BE2C (cell line): ENCODE measurements at regions not wholly inside any gene's neighbourhood (a gene's known extent, or its start where the extent isn't known, plus 50 kb on each side); places are given as distances from the start of the nearest gene placed in this dataset.

Experiments
- DNase-seq: peaks from one replicate; pipeline ENCODE4 v3.0.0-alpha.2; 2020
- H3K27me3 ChIP-seq: fragments of 250-450 bp; sonication (Bioruptor Pico); 2 replicates; pipeline ENCODE4 v1.5.1; 2020; ENCODE audit warnings: mild to moderate bottlenecking
- H3K36me3 ChIP-seq: fragments of 250-450 bp; sonication (Bioruptor Pico); 2 replicates; pipeline ENCODE4 v1.5.1; 2020; ENCODE audit warnings: mild to moderate bottlenecking
- H3K4me1 ChIP-seq: fragments of 250-450 bp; sonication (Bioruptor Pico); 2 replicates; pipeline ENCODE4 v1.5.1; 2020
- H3K4me3 ChIP-seq: 2 replicates; pipeline ENCODE4 v1.5.1; 2011; ENCODE audit warnings: low read depth, low read length
- H3K9me3 ChIP-seq: fragments of 250-450 bp; sonication (Bioruptor Pico); 2 replicates; pipeline ENCODE4 v1.5.1; 2020
- CTCF ChIP-seq: IDR thresholded peaks from 2 replicates; pipeline ENCODE4 v1.5.1; 2012; ENCODE audit warnings: mild to moderate bottlenecking, low read depth, low read length

- Histone ChIP-seq H3K4me3 (no peak overlapping the region), H3K36me3 (no peaks in the 10 kb centered on the region), H3K27me3 (no peaks in the 10 kb centered on the region), H3K9me3 (no peaks in the 10 kb centered on the region), H3K4me1 (peaks cover 4% of the 10 kb centered on the region)
- TF ChIP-seq CTCF, result no peak
- DNase-seq, result no peak
Observed at GRCh38 chr11:116510886-116511650, 261.7 kb downstream of the BUD13 start.

- Histone ChIP-seq H3K9me3 (no peaks in the 10 kb centered on the region), H3K36me3 (no peaks in the 10 kb centered on the region), H3K27me3 (no peaks in the 10 kb centered on the region), H3K4me1 (peaks cover 13% of the 10 kb centered on the region), H3K4me3 (no peak overlapping the region)
- no peak for DNase-seq
- no peak for TF ChIP-seq CTCF
Observed at GRCh38 chr11:116510166-116510565, 262.6 kb downstream of the BUD13 start.

GRCh38 chr11:116509551-116509950 lies 263.2 kb downstream of the BUD13 start:
- Histone ChIP-seq H3K27me3 (no peaks in the 10 kb centered on the region), H3K9me3 (no peaks in the 10 kb centered on the region), H3K36me3 (no peaks in the 10 kb centered on the region), H3K4me3 (no peak overlapping the region), H3K4me1 (peaks cover 18% of the 10 kb centered on the region)
- TF ChIP-seq CTCF, result no peak
- no peak for DNase-seq

GRCh38 chr11:116507849-116508695 lies 264.7 kb downstream of the BUD13 start:
- TF ChIP-seq CTCF, result no peak
- no peaks in the 10 kb centered on the region for H3K27me3 ChIP-seq
- H3K9me3 ChIP-seq, result no peaks in the 10 kb centered on the region
- H3K4me1 ChIP-seq, result peaks cover 24% of the 10 kb centered on the region
- no peak for DNase-seq
- H3K36me3 ChIP-seq, result no peaks in the 10 kb centered on the region
- no peak overlapping the region for H3K4me3 ChIP-seq

GRCh38 chr11:116507016-116507415 lies 265.8 kb downstream of the BUD13 start:
- no peak for TF ChIP-seq CTCF
- Histone ChIP-seq H3K9me3 (no peaks in the 10 kb centered on the region), H3K36me3 (no peaks in the 10 kb centered on the region), H3K27me3 (no peaks in the 10 kb centered on the region), H3K4me1 (peaks cover 33% of the 10 kb centered on the region), H3K4me3 (no peak overlapping the region)
- no peak for DNase-seq
